Activated gamma-delta T cell (primary cell): ENCODE measurements at regions not wholly inside any gene's neighbourhood (a gene's known extent, or its start where the extent isn't known, plus 50 kb on each side); places are given as distances from the start of the nearest gene placed in this dataset.

ENCODE experiments used
- DNase-seq: peaks from one replicate; lab custom pipeline; 2025; lab: John Stamatoyannopoulos, UW

GRCh38 chr5:54852007-54852406 lies 133.4 kb downstream of the ESM1 start:
- no peak for DNase-seq

GRCh38 chr5:54851449-54851848 lies 133.9 kb downstream of the ESM1 start:
- DNase-seq = no peak

- DNase-seq = no peak
Measured at GRCh38 chr5:54848581-54848980, 136.8 kb downstream of the ESM1 start.

- DNase-seq = no peak
Measured at GRCh38 chr5:54845567-54845941, 139.8 kb downstream of the ESM1 start.

GRCh38 chr5:54844905-54845566 lies 140.4 kb downstream of the ESM1 start:
- DNase-seq = no peak

GRCh38 chr5:54844266-54844665 lies 141.1 kb downstream of the ESM1 start:
- no peak for DNase-seq

GRCh38 chr5:54841481-54841880 lies 143.9 kb downstream of the ESM1 start:
- DNase-seq = no peak

GRCh38 chr5:54838843-54839242 lies 146.6 kb downstream of the ESM1 start:
- DNase-seq = no peak

- no peak for DNase-seq
Measured at GRCh38 chr5:54837981-54838380, 147.4 kb downstream of the ESM1 start.

GRCh38 chr5:54837093-54837492 lies 148.3 kb downstream of the ESM1 start:
- no peak for DNase-seq

- DNase-seq = no peak
Measured at GRCh38 chr5:54835647-54836046, 149.7 kb downstream of the ESM1 start.

- no peak for DNase-seq
Measured at GRCh38 chr5:54834121-54834842, 151.1 kb downstream of the ESM1 start.

GRCh38 chr5:54833590-54833989 lies 151.8 kb downstream of the ESM1 start:
- no peak for DNase-seq

- DNase-seq = no peak
Measured at GRCh38 chr5:54832858-54833257, 152.5 kb downstream of the ESM1 start.

GRCh38 chr5:54832045-54832444 lies 153.3 kb downstream of the ESM1 start:
- DNase-seq = no peak

GRCh38 chr5:54831233-54831632 lies 154.2 kb downstream of the ESM1 start:
- DNase-seq = no peak

- no peak for DNase-seq
Measured at GRCh38 chr5:54829676-54830535, 155.5 kb downstream of the ESM1 start.

- no peak for DNase-seq
Measured at GRCh38 chr5:54829102-54829501, 156.3 kb downstream of the ESM1 start.

GRCh38 chr5:54828151-54828550 lies 157.2 kb downstream of the ESM1 start:
- DNase-seq = no peak

- no peak for DNase-seq
Measured at GRCh38 chr5:54825005-54825404, 160.4 kb downstream of the ESM1 start.

GRCh38 chr5:54823006-54823405 lies 162.4 kb downstream of the ESM1 start:
- DNase-seq = no peak

- no peak for DNase-seq
Measured at GRCh38 chr5:54822324-54822687, 163.1 kb downstream of the ESM1 start.
